MM.1S (cell line): ENCODE measurements at regions not wholly inside any gene's neighbourhood (a gene's known extent, or its start where the extent isn't known, plus 50 kb on each side); places are given as distances from the start of the nearest gene placed in this dataset.

ENCODE experiments used
- DNase-seq: peaks from one replicate; pipeline ENCODE4 v3.0.0-alpha.2; 2015
- H2AFZ ChIP-seq: fragments of 300-600 bp; sonication (generic); 2 replicates; pipeline ENCODE4 v1.6.0; 2016; ENCODE audit warnings: antibody characterized with exemption, low read length
- H3F3A ChIP-seq: fragments of 300-600 bp; sonication (generic); 2 replicates; pipeline ENCODE4 v1.6.1; 2016; ENCODE audit warnings: mild to moderate bottlenecking, antibody characterized with exemption, low read length, moderate library complexity, mixed read lengths; ENCODE audit not compliant: insufficient read depth
- H3K27ac ChIP-seq: fragments of 300-600 bp; sonication (generic); 2 replicates; pipeline ENCODE4 v1.5.1; 2016; ENCODE audit warnings: mild to moderate bottlenecking, low read length
- H3K27me3 ChIP-seq: fragments of 300-600 bp; sonication (generic); replicated peaks from 2 replicates; pipeline ENCODE4 v1.6.0; 2016; ENCODE audit warnings: low read length; ENCODE audit not compliant: insufficient read depth
- H3K36me3 ChIP-seq: fragments of 300-600 bp; sonication (generic); replicated peaks from 2 replicates; pipeline ENCODE4 v1.6.1; 2016; ENCODE audit warnings: mild to moderate bottlenecking, low read length, mixed read lengths; ENCODE audit not compliant: insufficient read depth
- H3K4me1 ChIP-seq: fragments of 300-600 bp; sonication (generic); 2 replicates; pipeline ENCODE4 v1.6.1; 2016; ENCODE audit warnings: low read length, mixed read lengths
- H3K4me2 ChIP-seq: fragments of 300-600 bp; sonication (generic); 2 replicates; pipeline ENCODE4 v1.6.0; 2016; ENCODE audit warnings: low read depth, low read length
- H3K4me3 ChIP-seq: fragments of 300-600 bp; sonication (generic); 2 replicates; pipeline ENCODE4 v1.5.1; 2016; ENCODE audit warnings: low read length, mixed read lengths
- H3K79me2 ChIP-seq: fragments of 300-600 bp; sonication (generic); 2 replicates; pipeline ENCODE4 v1.6.1; 2016; ENCODE audit warnings: mixed run types, low read length, mixed read lengths
- H3K9ac ChIP-seq: fragments of 300-600 bp; sonication (generic); 2 replicates; pipeline ENCODE4 v1.6.1; 2016; ENCODE audit warnings: low read length, mixed read lengths
- H3K9me2 ChIP-seq: fragments of 300-600 bp; sonication (generic); replicated peaks from 2 replicates; pipeline ENCODE4 v1.6.1; 2016; ENCODE audit warnings: mild to moderate bottlenecking, low read length, mixed read lengths; ENCODE audit not compliant: insufficient read depth
- H3K9me3 ChIP-seq: fragments of 300-600 bp; sonication (generic); replicated peaks from 2 replicates; pipeline ENCODE4 v1.6.1; 2016; ENCODE audit warnings: mild to moderate bottlenecking, low read length, mixed read lengths; ENCODE audit not compliant: insufficient read depth
- H4K20me1 ChIP-seq: fragments of 300-600 bp; sonication (generic); 2 replicates; pipeline ENCODE4 v1.6.1; 2016; ENCODE audit warnings: mild to moderate bottlenecking, low read length, moderate library complexity, mixed read lengths; ENCODE audit not compliant: insufficient read depth
- EZH2 ChIP-seq: fragments of 300-600 bp; sonication (generic); optimal IDR thresholded peaks from 2 replicates; pipeline ENCODE3; 2017; ENCODE audit warnings: low read depth, mild to moderate bottlenecking, antibody characterized with exemption, low read length, mixed read lengths
- EZH2phosphoT487 ChIP-seq: fragments of 300-600 bp; sonication (generic); IDR thresholded peaks from 2 replicates; pipeline ENCODE4 v1.6.1; 2018; ENCODE audit warnings: antibody characterized with exemption, low read length
- TF ChIP-seq, protein P1 (sequence below): fragments of 300-600 bp; sonication (generic); IDR thresholded peaks from 2 replicates; pipeline ENCODE4 v1.5.1; 2016; ENCODE audit warnings: antibody characterized with exemption, low read length, mixed read lengths

DNA sequence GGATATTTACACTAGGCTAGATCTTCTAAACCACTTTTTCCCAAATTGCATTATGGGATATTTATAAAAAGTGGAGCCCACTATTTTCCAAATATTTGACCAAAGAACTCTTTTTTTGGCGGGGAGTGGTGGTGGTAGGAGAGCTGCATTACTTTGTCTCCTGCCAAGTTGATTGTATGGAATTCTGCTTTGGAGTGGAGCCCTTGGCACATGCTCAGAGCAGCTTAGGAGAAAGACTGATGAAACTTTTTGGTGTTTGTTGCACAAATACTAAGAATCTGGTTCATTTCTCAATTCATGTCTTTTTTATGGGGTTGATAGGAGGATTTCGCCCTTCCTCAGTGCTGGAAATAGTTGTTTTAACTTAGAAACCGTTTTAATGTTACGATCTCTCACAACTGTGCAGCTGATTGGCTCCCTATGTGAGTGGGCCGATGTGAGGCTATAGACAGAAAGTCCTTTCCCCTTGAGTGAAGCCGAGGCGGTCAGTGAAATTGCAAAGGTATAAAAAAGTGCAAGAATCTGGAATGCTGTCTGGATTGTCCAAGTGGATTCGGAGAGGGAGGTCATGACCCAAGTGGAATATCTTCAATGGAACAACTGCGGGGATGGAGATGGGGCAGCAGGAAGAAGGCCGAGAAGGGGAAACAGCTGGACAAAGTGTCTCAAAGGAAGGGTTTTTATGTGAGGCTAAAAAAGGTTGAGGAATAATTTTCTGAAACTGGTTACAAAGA is 415.9 kb downstream of the FGF9 start:
- no peaks in the 10 kb centered on the region for H3K9me3 ChIP-seq
- H3K79me2 ChIP-seq: no peaks in the 10 kb centered on the region
- H3K4me1 ChIP-seq: no peaks in the 10 kb centered on the region
- no peaks in the 10 kb centered on the region for H3K36me3 ChIP-seq
- H3K27ac ChIP-seq: no peak overlapping the region
- H2AFZ ChIP-seq: no peak overlapping the region
- no peak overlapping the region for H3K4me2 ChIP-seq
- no peaks in the 10 kb centered on the region for H3K27me3 ChIP-seq
- TF ChIP-seq EZH2: no peak
- no peak for TF ChIP-seq EZH2phosphoT487
- TF ChIP-seq, protein P1, sequence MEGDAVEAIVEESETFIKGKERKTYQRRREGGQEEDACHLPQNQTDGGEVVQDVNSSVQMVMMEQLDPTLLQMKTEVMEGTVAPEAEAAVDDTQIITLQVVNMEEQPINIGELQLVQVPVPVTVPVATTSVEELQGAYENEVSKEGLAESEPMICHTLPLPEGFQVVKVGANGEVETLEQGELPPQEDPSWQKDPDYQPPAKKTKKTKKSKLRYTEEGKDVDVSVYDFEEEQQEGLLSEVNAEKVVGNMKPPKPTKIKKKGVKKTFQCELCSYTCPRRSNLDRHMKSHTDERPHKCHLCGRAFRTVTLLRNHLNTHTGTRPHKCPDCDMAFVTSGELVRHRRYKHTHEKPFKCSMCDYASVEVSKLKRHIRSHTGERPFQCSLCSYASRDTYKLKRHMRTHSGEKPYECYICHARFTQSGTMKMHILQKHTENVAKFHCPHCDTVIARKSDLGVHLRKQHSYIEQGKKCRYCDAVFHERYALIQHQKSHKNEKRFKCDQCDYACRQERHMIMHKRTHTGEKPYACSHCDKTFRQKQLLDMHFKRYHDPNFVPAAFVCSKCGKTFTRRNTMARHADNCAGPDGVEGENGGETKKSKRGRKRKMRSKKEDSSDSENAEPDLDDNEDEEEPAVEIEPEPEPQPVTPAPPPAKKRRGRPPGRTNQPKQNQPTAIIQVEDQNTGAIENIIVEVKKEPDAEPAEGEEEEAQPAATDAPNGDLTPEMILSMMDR: no peak
- no peak overlapping the region for H3K9ac ChIP-seq
- H4K20me1 ChIP-seq: no peaks in the 10 kb centered on the region
- H3F3A ChIP-seq: no peaks in the 10 kb centered on the region
- no peak for DNase-seq
- H3K4me3 ChIP-seq: no peak overlapping the region
- H3K9me2 ChIP-seq: no peaks in the 10 kb centered on the region

DNA sequence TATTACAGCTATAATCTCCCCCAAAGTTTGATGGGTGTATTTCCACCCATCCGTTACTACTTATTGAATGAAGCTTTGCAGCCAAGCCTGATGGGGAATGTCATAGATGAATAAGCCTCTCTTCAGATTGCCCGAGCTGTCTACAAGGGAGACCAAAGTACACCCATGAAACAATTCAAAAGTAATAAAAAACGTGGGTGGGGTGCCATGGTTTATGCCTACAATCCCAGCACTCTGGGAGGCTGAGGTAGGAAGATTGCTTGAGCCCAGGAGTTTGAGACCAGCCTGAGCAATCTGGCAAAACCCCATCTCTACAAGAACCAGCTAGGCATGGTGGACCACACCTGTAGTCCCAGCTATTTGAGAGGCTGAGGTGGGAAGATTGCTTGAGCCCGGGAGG is 419.2 kb downstream of the FGF9 start:
- no peak overlapping the region for H3K4me3 ChIP-seq
- H3K9me2 ChIP-seq: no peaks in the 10 kb centered on the region
- H3K27me3 ChIP-seq: no peaks in the 10 kb centered on the region
- no peak overlapping the region for H3K27ac ChIP-seq
- no peaks in the 10 kb centered on the region for H3K4me1 ChIP-seq
- TF ChIP-seq EZH2 (no peak), EZH2phosphoT487 (no peak)
- TF ChIP-seq, protein P1: no peak
- no peak overlapping the region for H3K9ac ChIP-seq
- no peak for DNase-seq
- no peak overlapping the region for H2AFZ ChIP-seq
- H4K20me1 ChIP-seq: no peaks in the 10 kb centered on the region
- no peaks in the 10 kb centered on the region for H3K9me3 ChIP-seq
- no peaks in the 10 kb centered on the region for H3F3A ChIP-seq
- H3K4me2 ChIP-seq: no peak overlapping the region
- H3K36me3 ChIP-seq: no peaks in the 10 kb centered on the region
- no peaks in the 10 kb centered on the region for H3K79me2 ChIP-seq

DNA sequence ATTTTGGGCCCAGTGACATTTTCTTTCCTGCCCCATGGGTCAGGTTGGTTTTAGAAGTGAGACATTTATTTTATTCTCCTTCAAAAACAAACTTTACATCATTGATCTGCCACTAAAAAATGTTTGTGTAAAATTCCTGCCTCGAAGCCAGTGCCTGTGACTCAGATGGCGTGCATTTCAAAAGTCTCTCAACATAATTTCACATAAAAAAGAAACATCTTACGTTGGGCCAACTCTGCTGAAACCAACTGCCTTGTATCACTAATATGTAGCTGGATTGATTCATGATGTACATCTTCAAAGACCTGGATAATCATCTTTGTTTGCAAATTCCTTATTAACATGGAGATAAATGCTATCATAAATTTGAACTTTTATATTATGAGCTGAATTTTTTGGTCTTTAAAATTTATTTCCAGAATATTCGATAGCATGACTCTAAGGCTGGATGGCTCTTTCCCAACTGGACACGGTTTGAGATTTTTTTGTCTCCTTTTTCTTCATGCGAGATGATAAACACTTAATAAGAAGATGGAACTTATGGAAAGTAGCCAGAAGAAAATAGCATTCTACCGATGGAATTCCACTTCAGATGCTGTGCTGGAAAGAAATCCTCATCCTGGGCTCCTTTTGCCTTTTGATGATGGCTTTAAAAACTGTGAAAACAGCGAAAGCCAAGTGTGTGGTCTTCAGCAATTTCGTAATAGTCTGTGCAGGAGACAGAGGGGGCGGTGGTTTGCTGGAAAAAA is 420.5 kb downstream of the FGF9 start:
- Histone ChIP-seq H3K4me2 (no peak overlapping the region), H4K20me1 (no peaks in the 10 kb centered on the region), H3K27me3 (no peaks in the 10 kb centered on the region), H3K4me1 (no peaks in the 10 kb centered on the region), H3K9me2 (no peaks in the 10 kb centered on the region), H3K79me2 (no peaks in the 10 kb centered on the region), H2AFZ (no peak overlapping the region), H3F3A (no peaks in the 10 kb centered on the region), H3K9ac (no peak overlapping the region), H3K27ac (no peak overlapping the region), H3K9me3 (no peaks in the 10 kb centered on the region), H3K36me3 (no peaks in the 10 kb centered on the region), H3K4me3 (no peak overlapping the region)
- no peak for DNase-seq
- TF ChIP-seq, protein P1: no peak
- TF ChIP-seq EZH2phosphoT487 (no peak), EZH2 (no peak)
